Fibroblast of pulmonary artery (primary cell): ENCODE measurements at regions not wholly inside any gene's neighbourhood (a gene's known extent, or its start where the extent isn't known, plus 50 kb on each side); places are given as distances from the start of the nearest gene placed in this dataset.
"Not testable (repeated sequence)": the region's sequence is repeated elsewhere in the genome, so short reads cannot be mapped to it uniquely, and the experiment has no call there.

Experiments
- DNase-seq: peaks from one replicate; pipeline ENCODE4 v3.0.0-alpha.2; 2010; ENCODE audit warnings: low read depth
- H3K4me3 ChIP-seq: replicated peaks from 2 replicates; pipeline ENCODE4 v1.5.1; 2011; ENCODE audit warnings: low read depth, mild to moderate bottlenecking, control low read depth, low read length, moderate library complexity
- CTCF ChIP-seq: IDR thresholded peaks from 2 replicates; pipeline ENCODE4 v1.5.1; 2011; ENCODE audit warnings: mild to moderate bottlenecking, control low read depth, low read length, inconsistent platforms; ENCODE audit errors: missing control alignments

- TF ChIP-seq CTCF, result no peak
- H3K4me3 ChIP-seq, result no peak overlapping the region
- no peak for DNase-seq
Observed at GRCh38 chr19:28999724-29000433, 213.1 kb downstream of the UQCRFS1 start.

- no peak for DNase-seq
- no peak overlapping the region for H3K4me3 ChIP-seq
- no peak for TF ChIP-seq CTCF
Observed at GRCh38 chr19:28998974-28999373, 214.0 kb downstream of the UQCRFS1 start.

DNA sequence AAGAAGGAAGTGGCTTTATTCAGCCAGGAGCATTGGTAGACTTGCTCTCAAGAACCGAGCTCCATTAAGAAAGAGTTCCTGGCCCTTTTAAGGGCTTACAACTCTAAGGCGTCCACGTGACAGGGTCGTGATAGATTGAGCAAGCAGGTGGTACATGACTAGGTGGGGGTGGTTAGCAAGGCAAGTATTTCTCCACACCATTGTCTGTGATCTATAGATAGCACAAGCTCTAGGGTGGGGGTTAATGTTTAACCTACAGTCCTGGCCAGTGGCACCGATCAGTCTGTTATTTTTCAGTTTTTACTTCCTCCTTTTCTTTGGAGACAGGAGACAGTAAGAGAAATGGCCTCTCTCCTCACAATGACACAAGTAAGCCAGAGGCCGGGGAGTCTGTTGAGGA, 215.1 kb downstream of the UQCRFS1 start:
- not testable (repeated sequence) for H3K4me3 ChIP-seq, DNase-seq

- DNase-seq, result no peak
- no peak for TF ChIP-seq CTCF
- H3K4me3 ChIP-seq, result no peak overlapping the region
Observed at GRCh38 chr19:28990522-28990921, 222.4 kb downstream of the UQCRFS1 start.

- no peak overlapping the region for H3K4me3 ChIP-seq
- no peak for DNase-seq
- TF ChIP-seq CTCF, result no peak
Observed at GRCh38 chr19:28989739-28990138, 223.2 kb downstream of the UQCRFS1 start.

DNA sequence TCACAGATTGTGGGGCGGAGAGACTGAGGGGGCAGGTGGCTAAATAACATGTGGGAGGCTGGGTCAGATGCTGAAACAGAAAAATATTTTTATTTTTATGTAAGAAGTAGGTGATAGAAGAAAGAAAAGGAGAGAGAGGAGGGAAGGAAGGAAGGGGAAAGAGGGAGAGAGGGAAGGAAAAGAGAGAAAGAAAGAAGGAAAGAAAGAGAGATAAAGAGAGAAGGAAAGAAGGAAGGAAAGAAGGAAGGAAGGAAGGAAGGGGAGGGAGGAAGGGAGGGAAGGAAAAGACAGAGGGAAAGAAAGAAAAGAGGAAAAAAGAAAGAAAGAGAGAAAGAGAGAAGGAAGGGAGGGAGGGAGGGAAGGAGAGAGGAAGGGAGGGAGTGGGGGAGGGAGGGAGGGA, 224.9 kb downstream of the UQCRFS1 start:
- no peak for DNase-seq
- no peak overlapping the region for H3K4me3 ChIP-seq
- no peak for TF ChIP-seq CTCF

- no peak for TF ChIP-seq CTCF
- H3K4me3 ChIP-seq, result no peak overlapping the region
- no peak for DNase-seq
Observed at GRCh38 chr19:28987177-28987576, 225.8 kb downstream of the UQCRFS1 start.
